Body of pancreas (tissue), 4 donors: ENCODE measurements at regions not wholly inside any gene's neighbourhood (a gene's known extent, or its start where the extent isn't known, plus 50 kb on each side); places are given as distances from the start of the nearest gene placed in this dataset.

ENCODE experiments used
- POLR2A ChIP-seq, 3 donors: fragments of 450-650 bp; IDR thresholded peaks; one replicate each; pipeline ENCODE4 v1.6.1; 2016; ENCODE audit warnings: antibody characterized with exemption in 3 of 3, mild to moderate bottlenecking in 2 of 3
- TF ChIP-seq, protein P1 (sequence below), 7 experiments: fragments of 450-650 bp in 4 of 7; fragments of 200-600 bp in 3 of 7; sonication (generic) in 3 of 7; IDR thresholded peaks; one replicate each; pipeline ENCODE4 v1.5.1; 2016 to 2019; ENCODE audit warnings: antibody characterized with exemption in 7 of 7

DNA sequence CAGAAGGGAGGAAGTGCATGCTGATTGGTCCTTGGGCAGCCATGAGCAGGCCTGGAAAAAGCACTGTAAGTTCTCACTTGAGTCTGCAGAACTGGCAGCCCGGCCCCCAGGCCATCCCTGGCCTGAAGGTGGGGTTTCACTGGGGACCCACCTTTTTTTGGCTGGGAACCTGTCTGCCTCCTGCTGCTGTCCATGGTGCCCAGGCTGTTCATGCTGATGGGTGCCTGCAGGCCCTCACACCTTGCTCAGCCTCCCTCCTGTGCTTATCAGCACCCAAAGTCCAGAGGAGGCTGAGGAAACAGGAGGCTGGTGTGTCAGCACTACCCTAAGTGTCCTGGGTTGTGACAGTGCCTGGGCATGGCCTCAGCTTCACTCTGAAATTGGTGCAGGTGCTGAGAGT is 134.4 kb upstream of the SPRY4 start:
- TF ChIP-seq, protein P1, sequence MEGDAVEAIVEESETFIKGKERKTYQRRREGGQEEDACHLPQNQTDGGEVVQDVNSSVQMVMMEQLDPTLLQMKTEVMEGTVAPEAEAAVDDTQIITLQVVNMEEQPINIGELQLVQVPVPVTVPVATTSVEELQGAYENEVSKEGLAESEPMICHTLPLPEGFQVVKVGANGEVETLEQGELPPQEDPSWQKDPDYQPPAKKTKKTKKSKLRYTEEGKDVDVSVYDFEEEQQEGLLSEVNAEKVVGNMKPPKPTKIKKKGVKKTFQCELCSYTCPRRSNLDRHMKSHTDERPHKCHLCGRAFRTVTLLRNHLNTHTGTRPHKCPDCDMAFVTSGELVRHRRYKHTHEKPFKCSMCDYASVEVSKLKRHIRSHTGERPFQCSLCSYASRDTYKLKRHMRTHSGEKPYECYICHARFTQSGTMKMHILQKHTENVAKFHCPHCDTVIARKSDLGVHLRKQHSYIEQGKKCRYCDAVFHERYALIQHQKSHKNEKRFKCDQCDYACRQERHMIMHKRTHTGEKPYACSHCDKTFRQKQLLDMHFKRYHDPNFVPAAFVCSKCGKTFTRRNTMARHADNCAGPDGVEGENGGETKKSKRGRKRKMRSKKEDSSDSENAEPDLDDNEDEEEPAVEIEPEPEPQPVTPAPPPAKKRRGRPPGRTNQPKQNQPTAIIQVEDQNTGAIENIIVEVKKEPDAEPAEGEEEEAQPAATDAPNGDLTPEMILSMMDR (IDR thresholded peaks at IDR 0.05) = no peak
- TF ChIP-seq POLR2A (IDR thresholded peaks at IDR 0.05) = no peak
